ENCODE measurements at regions not wholly inside any gene's neighbourhood (a gene's known extent, or its start where the extent isn't known, plus 50 kb on each side); places are given as distances from the start of the nearest gene placed in this dataset.

DNA sequence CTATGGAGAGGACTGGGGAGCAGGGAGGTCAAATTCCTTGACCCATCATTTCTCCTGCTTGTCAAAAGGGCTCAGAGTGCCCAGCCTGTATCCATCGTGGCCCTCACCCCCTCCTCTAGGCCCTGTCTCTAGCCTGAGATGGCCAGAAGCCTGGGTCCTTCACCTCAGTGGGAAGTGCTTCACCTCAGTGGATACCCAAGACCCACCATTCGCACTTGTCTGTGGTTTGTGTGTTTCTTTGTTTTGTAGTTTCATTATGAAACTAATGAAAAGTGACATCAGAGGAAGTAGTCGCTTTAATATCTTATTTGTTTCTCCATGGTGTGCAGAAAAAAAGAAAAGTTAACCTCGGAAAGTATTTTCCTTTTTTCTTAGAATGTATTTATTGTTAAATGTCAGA lies 194.0 kb upstream of the CADM1 start:
- no peak overlapping the region for H3K27ac ChIP-seq (ENCODE audit: extremely low read length, insufficient read depth, low read length)
- no peaks in the 10 kb centered on the region for H3K36me3 ChIP-seq (replicated peaks in 1 of 2; ENCODE audit: control insufficient read depth in 1 of 2, insufficient read depth in 2 of 2, low read length in 2 of 2)
- no peaks in the 10 kb centered on the region for H3K4me1 ChIP-seq (ENCODE audit: insufficient read depth, low read length)
- H4K20me1 ChIP-seq (ENCODE audit: insufficient read depth, low read length), result no peaks in the 10 kb centered on the region
- ATAC-seq (no peak), DNase-seq (ENCODE audit: low spot score) (no peak), FAIRE-seq (no peak)
- no peaks in the 10 kb centered on the region for H3K9me3 ChIP-seq (ENCODE audit: low read length)
- in situ Hi-C loops (cut with HindIII; ENCODE audit: extremely low pct_ligation_motif_present, low pct_unique_long_range_greater_than_20kb) (no loop called here), intact Hi-C loops (cut with micrococcal nuclease; ENCODE audit: unreplicated experiment) (no loop called here)
- WGBS (ENCODE audit: low lambda C conversion rate), result 13% methylated on average over 4 of the region's 4 CpGs
- TF ChIP-seq TBL1XR1 (IDR thresholded peaks at IDR 0.05; ENCODE audit: borderline replicate concordance, low read length, partially characterized antibody), result no peak
- no peak for TF ChIP-seq ZBTB7B (CRISPR knock-in tag; IDR thresholded peaks at IDR 0.05)
- TF ChIP-seq ZNF552 (CRISPR knock-in tag; IDR thresholded peaks at IDR 0.05; ENCODE audit: borderline replicate concordance), result no peak
- TF ChIP-seq MIER2 (CRISPR knock-in tag; IDR thresholded peaks at IDR 0.05), result no peak
- no peak for TF ChIP-seq GABPA (IDR thresholded peaks at IDR 0.05; ENCODE audit: low read depth, low read length)
- no peak for TF ChIP-seq GABPA (CRISPR knock-in tag; IDR thresholded peaks at IDR 0.05; ENCODE audit: low read depth)
- H3K4me2 ChIP-seq (ENCODE audit: low read depth, low read length), result no peak overlapping the region
- no peak overlapping the region for H2AFZ ChIP-seq (ENCODE audit: low read length)
- CTCF ChIA-PET (ENCODE audit: low intra/inter-chr PET ratio, low total read pairs), result no interaction called here
- POLR2A ChIA-PET, result no interaction called here
- H3K9ac ChIP-seq (ENCODE audit: insufficient read depth, low read depth, low read length), result no peak overlapping the region
- H3K4me3 ChIP-seq (replicated peaks in 1 of 3; ENCODE audit: insufficient read depth in 1 of 3, low read depth in 2 of 3, low read length in 3 of 3), result no peak overlapping the region
- no peaks in the 10 kb centered on the region for H3K79me2 ChIP-seq (ENCODE audit: insufficient read depth, low read length)
- H3K27me3 ChIP-seq (ENCODE audit: control insufficient read depth in 1 of 2, insufficient read depth in 2 of 2, low read length in 2 of 2), result peaks cover 1 to 12% of the 10 kb centered on the region in 2 experiments; a peak in 3 of 5 replicates
- no TSS peak for BruUV-seq (replicated peaks)

- H3K9me3 ChIP-seq (ENCODE audit: low read length), result no peaks in the 10 kb centered on the region
- WGBS (ENCODE audit: low lambda C conversion rate), result 10% methylated on average over 4 of the region's 4 CpGs
- no peak overlapping the region for H3K27ac ChIP-seq (ENCODE audit: extremely low read length, insufficient read depth, low read length)
- no peak overlapping the region for H3K4me2 ChIP-seq (ENCODE audit: low read depth, low read length)
- H3K4me3 ChIP-seq (replicated peaks in 1 of 3; ENCODE audit: insufficient read depth in 1 of 3, low read depth in 2 of 3, low read length in 3 of 3), result no peak overlapping the region
- FAIRE-seq (no peak), ATAC-seq (no peak), DNase-seq (ENCODE audit: low spot score) (no peak)
- no peak for TF ChIP-seq HDAC1 (CRISPR knock-in tag; IDR thresholded peaks at IDR 0.05)
- TF ChIP-seq ZNF343 (CRISPR knock-in tag; IDR thresholded peaks at IDR 0.05), result no peak
- TF ChIP-seq SP140L (CRISPR knock-in tag; IDR thresholded peaks at IDR 0.05; ENCODE audit: borderline replicate concordance), result no peak
- no peak for TF ChIP-seq PPARG (CRISPR knock-in tag; conservative IDR thresholded peaks at IDR 0.05)
- TF ChIP-seq, protein P1, sequence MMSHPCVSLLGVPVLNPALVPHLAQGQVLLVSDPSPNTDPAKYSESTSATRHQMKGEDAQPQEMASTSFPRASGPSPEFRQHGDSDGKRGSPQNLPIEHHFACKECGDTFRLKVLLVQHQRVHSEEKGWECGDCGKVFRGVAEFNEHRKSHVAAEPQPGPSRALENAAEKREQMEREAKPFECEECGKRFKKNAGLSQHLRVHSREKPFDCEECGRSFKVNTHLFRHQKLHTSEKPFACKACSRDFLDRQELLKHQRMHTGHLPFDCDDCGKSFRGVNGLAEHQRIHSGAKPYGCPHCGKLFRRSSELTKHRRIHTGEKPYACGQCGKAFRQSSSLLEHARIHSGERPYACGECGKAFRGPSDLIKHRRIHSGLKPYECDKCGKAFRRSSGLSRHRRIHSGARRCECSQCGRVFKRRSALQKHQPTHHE (CRISPR knock-in tag; IDR thresholded peaks at IDR 0.05; ENCODE audit: borderline replicate concordance), result no peak
- no peak for TF ChIP-seq NR2C2 (CRISPR knock-in tag; IDR thresholded peaks at IDR 0.05; ENCODE audit: borderline replicate concordance)
- no peak for TF ChIP-seq ZNF431 (CRISPR knock-in tag; IDR thresholded peaks at IDR 0.05; ENCODE audit: borderline replicate concordance, low read depth)
- no peak for TF ChIP-seq ATM (IDR thresholded peaks at IDR 0.05; ENCODE audit: borderline replicate concordance)
- TF ChIP-seq ZNF816 (CRISPR knock-in tag; IDR thresholded peaks at IDR 0.05; ENCODE audit: borderline replicate concordance), result no peak
- no peak for TF ChIP-seq MIER2 (CRISPR knock-in tag; IDR thresholded peaks at IDR 0.05)
- intact Hi-C loops (cut with micrococcal nuclease; ENCODE audit: unreplicated experiment), result no loop called here
- CTCF ChIA-PET (ENCODE audit: low intra/inter-chr PET ratio, low total read pairs), result no interaction called here
- H3K79me2 ChIP-seq (ENCODE audit: insufficient read depth, low read length), result no peaks in the 10 kb centered on the region
- H3K36me3 ChIP-seq (replicated peaks in 1 of 2; ENCODE audit: control insufficient read depth in 1 of 2, insufficient read depth in 2 of 2, low read length in 2 of 2), result no peaks in the 10 kb centered on the region
- no peaks in the 10 kb centered on the region for H4K20me1 ChIP-seq (ENCODE audit: insufficient read depth, low read length)
- in situ Hi-C loops (cut with HindIII; ENCODE audit: extremely low pct_ligation_motif_present, low pct_unique_long_range_greater_than_20kb), result no loop called here
- peaks cover 1 to 12% of the 10 kb centered on the region in 2 experiments; a peak in 3 of 5 replicates for H3K27me3 ChIP-seq (ENCODE audit: control insufficient read depth in 1 of 2, insufficient read depth in 2 of 2, low read length in 2 of 2)
- H3K4me1 ChIP-seq (ENCODE audit: insufficient read depth, low read length), result no peaks in the 10 kb centered on the region
- no TSS peak for BruUV-seq (replicated peaks)
- POLR2A ChIA-PET, result no interaction called here
- H3K9ac ChIP-seq (ENCODE audit: insufficient read depth, low read depth, low read length), result no peak overlapping the region
- H2AFZ ChIP-seq (ENCODE audit: low read length), result no peak overlapping the region
Observed at GRCh38 chr11:115696563-115696962, 192.3 kb upstream of the CADM1 start.

Data from HepG2 (cell line).